Superior temporal gyrus (tissue), 1 donor: ENCODE measurements at regions not wholly inside any gene's neighbourhood (a gene's known extent, or its start where the extent isn't known, plus 50 kb on each side); places are given as distances from the start of the nearest gene placed in this dataset.
A peak's percentile ranks its signal among the peaks of the same experiment; 100 is the strongest.

Experiments
- DNase-seq: peaks from one replicate; pipeline ENCODE4 v3.0.0-alpha.2; 2016; ENCODE audit errors: extremely low spot score

GRCh38 chr10:63708421-63708820 lies 187.2 kb downstream of the REEP3 start:
- no peak for DNase-seq

GRCh38 chr10:63710703-63711102 lies 189.5 kb downstream of the REEP3 start:
- no peak for DNase-seq

GRCh38 chr10:63711361-63711760 lies 190.2 kb downstream of the REEP3 start:
- DNase-seq: no peak

GRCh38 chr10:63711867-63712716 lies 190.9 kb downstream of the REEP3 start:
- DNase-seq: peak; percentile 71

- no peak for DNase-seq
These were observed 191.5 kb downstream of the REEP3 start for GRCh38 chr10:63712717-63713115.

GRCh38 chr10:63713191-63714144 lies 192.3 kb downstream of the REEP3 start:
- DNase-seq: peak; percentile 61

GRCh38 chr10:63716016-63716580 lies 194.9 kb downstream of the REEP3 start:
- DNase-seq: no peak

- no peak for DNase-seq
These were observed 196.0 kb downstream of the REEP3 start for GRCh38 chr10:63717027-63717715.

- DNase-seq: no peak
These were observed 196.8 kb downstream of the REEP3 start for GRCh38 chr10:63718006-63718405.

GRCh38 chr10:63718421-63718820 lies 197.2 kb downstream of the REEP3 start:
- DNase-seq: no peak

GRCh38 chr10:63719226-63719856 lies 198.1 kb downstream of the REEP3 start:
- no peak for DNase-seq

GRCh38 chr10:63720072-63720537 lies 198.9 kb downstream of the REEP3 start:
- DNase-seq: peak; percentile 90

- no peak for DNase-seq
These were observed 199.5 kb downstream of the REEP3 start for GRCh38 chr10:63720676-63721075.

GRCh38 chr10:63722537-63722936 lies 201.3 kb downstream of the REEP3 start:
- DNase-seq: no peak

- DNase-seq: no peak
These were observed 202.1 kb downstream of the REEP3 start for GRCh38 chr10:63723320-63723719.

GRCh38 chr10:63723741-63724140 lies 202.5 kb downstream of the REEP3 start:
- no peak for DNase-seq

GRCh38 chr10:63724922-63725321 lies 203.7 kb downstream of the REEP3 start:
- DNase-seq: no peak

GRCh38 chr10:63726867-63727266 lies 205.7 kb downstream of the REEP3 start:
- DNase-seq: no peak

- no peak for DNase-seq
These were observed 206.4 kb downstream of the REEP3 start for GRCh38 chr10:63727636-63728035.

GRCh38 chr10:63735305-63735704 lies 214.1 kb downstream of the REEP3 start:
- no peak for DNase-seq

GRCh38 chr10:63738410-63738809 lies 217.2 kb downstream of the REEP3 start:
- DNase-seq: no peak
